Activated naive CD4-positive, alpha-beta T cell treated with anti-CD3 and anti-CD28 coated beads for 36 hours (primary cell): ENCODE measurements at regions not wholly inside any gene's neighbourhood (a gene's known extent, or its start where the extent isn't known, plus 50 kb on each side); places are given as distances from the start of the nearest gene placed in this dataset.

ENCODE experiments used
- CTCF ChIA-PET: fragments of 350-600 bp; sonication (Branson Sonifier 250); formaldehyde crosslinking; loops from one replicate; lab custom pipeline; 2021; ENCODE audit warnings: antibody characterized with exemption; lab: Charles Lee
- DNase-seq: peaks from one replicate; pipeline ENCODE4 v3.0.0-alpha.2; 2020
- H3K27ac Mint-ChIP-seq: one replicate; pipeline ENCODE4 v1.8.0; 2021; ENCODE audit warnings: mild to moderate bottlenecking, mixed read lengths
- H3K27me3 Mint-ChIP-seq: one replicate; pipeline ENCODE4 v1.8.0; 2021; ENCODE audit warnings: low read depth, mixed read lengths
- H3K36me3 Mint-ChIP-seq: one replicate; pipeline ENCODE4 v1.8.0; 2021; ENCODE audit warnings: low read depth, mixed read lengths
- H3K4me1 Mint-ChIP-seq: one replicate; pipeline ENCODE4 v1.8.0; 2021; ENCODE audit warnings: low read depth, mixed read lengths
- H3K4me3 Mint-ChIP-seq: one replicate; pipeline ENCODE4 v1.8.0; 2021; ENCODE audit warnings: mild to moderate bottlenecking, moderate library complexity, mixed read lengths
- H3K9me3 Mint-ChIP-seq: one replicate; pipeline ENCODE4 v1.8.0; 2021; ENCODE audit warnings: mixed read lengths
- intact Hi-C: fragments of 100-400 bp; cut with micrococcal nuclease; formaldehyde crosslinking; loops from one replicate; pipeline ENCODE4 v1.15.1; 2023

DNA sequence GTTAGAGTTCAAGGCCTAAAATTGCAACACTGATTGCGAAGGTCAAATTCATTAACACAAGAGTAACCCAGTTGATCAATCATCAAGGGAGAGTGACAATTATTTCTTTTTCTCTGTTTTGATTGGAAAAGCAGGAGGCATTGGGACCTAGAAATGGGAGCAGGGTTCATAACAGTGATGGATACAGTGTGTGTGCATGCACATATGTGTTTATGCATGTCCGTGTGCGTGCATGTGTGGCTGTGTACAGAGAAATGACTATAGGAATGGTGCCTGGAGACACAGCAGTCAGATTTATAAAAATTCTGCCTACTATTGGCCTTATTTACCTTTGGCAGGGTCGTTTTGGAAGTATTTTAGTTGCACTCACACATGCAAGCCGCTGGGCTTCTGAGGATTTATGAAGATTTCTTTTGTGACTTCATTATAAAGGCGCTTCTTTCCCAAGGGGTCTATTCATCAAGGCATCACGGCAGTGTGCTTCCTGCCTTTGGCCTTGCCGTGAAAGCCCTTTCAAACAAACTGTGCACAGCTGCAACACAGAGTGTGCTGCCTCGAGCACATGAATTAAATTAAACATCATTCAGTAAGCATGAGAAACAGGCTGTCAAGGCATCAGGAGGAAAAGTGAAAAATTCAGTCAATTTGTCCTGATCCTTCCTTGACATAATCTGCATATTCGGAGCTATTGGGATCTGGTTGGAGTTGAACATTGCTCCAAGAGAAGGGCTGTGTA, 122.8 kb upstream of the PUM3 start:
- H3K36me3 Mint-ChIP-seq: no peaks in the 10 kb centered on the region
- H3K27me3 Mint-ChIP-seq: peaks cover 7% of the 10 kb centered on the region
- no peak for DNase-seq

DNA sequence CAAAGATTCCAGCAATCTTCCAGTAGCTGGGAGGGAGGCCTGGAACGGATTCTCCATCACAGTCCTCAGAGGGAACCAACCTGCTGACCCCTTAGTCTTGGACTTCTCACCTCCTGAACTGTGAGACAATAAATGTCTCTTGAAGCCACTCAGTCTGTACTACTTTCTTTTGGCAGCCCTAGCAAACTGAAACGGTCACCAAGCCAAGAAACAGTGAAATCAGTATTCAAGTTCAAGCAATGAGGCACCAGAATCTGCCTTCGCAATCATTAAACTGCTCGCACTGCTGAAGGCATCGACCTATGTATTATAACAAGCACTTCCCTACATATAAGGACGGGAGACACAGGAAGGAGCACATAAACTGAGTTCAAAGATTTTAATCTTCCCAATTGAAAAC, 120.6 kb upstream of the PUM3 start:
- Mint-ChIP-seq H3K36me3 (no peaks in the 10 kb centered on the region), H3K4me1 (no peaks in the 10 kb centered on the region), H3K27ac (no peak overlapping the region), H3K4me3 (no peak overlapping the region), H3K9me3 (no peaks in the 10 kb centered on the region), H3K27me3 (peaks cover 10% of the 10 kb centered on the region)
- intact Hi-C loops: no loop called here
- DNase-seq: no peak
- CTCF ChIA-PET: no interaction called here

More for the DNA sequence above, 122.8 kb upstream of the PUM3 start:
- Mint-ChIP-seq H3K4me3 (no peak overlapping the region), H3K27ac (no peak overlapping the region), H3K4me1 (no peaks in the 10 kb centered on the region), H3K9me3 (peaks cover 4% of the 10 kb centered on the region)
- intact Hi-C loops: no loop called here
- CTCF ChIA-PET: interaction anchor here (0.5 kb wide), 1 partner anchor 333 kb away, joined by 3 read pairs; no protein-coding TSS in a partner anchor

DNA sequence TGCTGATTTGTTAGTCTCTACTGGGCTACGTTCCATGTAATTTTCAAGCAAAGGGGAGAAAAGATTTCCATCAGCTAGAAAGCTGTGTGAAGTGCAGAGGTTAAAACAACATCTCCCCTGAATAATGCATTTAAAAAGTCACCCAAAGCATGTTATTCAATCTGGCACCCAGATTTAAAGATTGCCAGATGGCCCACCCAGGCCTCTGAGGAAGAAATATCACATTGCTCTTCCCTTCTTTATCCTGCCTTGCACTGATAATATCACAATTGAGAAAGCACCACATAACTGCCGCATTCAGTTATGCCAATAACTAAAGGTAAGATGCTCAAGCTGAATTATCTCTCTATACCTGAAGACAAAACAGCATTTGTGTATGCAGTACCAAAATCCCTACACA, 119.4 kb upstream of the PUM3 start:
- Mint-ChIP-seq H3K27me3 (peaks cover 10% of the 10 kb centered on the region), H3K27ac (no peak overlapping the region), H3K9me3 (no peaks in the 10 kb centered on the region), H3K36me3 (no peaks in the 10 kb centered on the region), H3K4me1 (no peaks in the 10 kb centered on the region), H3K4me3 (no peak overlapping the region)
- DNase-seq: no peak
- intact Hi-C loops: no loop called here
- CTCF ChIA-PET: no interaction called here

DNA sequence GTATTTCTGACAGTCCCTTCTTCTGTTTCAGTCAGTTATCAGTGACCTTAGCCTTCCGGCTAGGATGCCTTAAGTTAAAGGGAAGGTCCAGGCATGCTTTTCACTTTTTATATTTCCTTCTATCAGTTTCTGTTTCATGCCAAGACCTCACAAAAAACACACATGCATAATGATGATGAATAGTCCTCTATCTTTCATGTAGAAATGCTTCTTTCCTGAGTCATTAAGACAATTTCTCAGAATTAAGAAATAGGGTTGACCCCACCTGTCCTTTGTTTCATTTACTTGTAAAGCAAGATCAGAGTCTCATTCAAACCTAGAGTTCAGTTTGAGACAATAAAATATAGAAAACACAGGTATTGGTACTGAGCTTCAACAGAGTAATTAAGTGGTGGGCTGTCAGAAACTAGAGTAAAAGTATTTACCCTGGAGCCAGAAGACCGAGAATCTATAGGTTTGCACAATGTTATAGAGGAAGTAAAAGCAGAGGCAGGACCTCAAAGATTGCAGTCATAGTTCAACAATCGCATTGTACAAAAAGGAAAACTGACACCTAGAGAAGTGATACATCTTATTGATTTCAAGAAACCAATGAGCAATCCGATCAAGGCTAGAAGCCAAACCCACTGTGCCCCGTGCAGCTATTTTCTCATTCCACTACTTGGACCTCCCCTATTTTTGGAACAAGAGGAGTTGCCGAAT, 118.7 kb upstream of the PUM3 start:
- Mint-ChIP-seq H3K27ac (no peak overlapping the region), H3K9me3 (no peaks in the 10 kb centered on the region), H3K4me3 (no peak overlapping the region), H3K4me1 (no peaks in the 10 kb centered on the region), H3K36me3 (no peaks in the 10 kb centered on the region), H3K27me3 (peaks cover 12% of the 10 kb centered on the region)
- CTCF ChIA-PET: no interaction called here
- intact Hi-C loops: no loop called here
- DNase-seq: no peak

DNA sequence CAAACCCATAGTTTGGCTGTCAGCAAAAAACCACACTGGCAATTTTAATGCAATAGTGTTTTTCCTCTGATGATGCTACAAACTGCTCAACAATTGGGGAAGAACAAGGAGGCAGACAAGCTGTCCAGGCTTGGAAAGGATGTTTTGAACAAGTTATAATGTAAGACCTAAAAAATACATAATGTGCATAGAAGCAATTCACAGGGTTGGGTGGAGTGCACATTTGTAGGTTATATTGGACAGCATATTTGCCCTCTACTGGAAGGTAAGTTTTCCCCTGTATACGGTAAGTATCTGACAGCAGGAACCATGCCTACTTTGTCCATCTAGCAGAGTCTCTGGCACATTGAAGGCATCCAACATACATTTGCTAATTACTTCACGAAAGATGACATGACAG, 114.3 kb upstream of the PUM3 start:
- DNase-seq: no peak
- Mint-ChIP-seq H3K4me1 (no peaks in the 10 kb centered on the region), H3K36me3 (no peaks in the 10 kb centered on the region), H3K4me3 (no peak overlapping the region), H3K9me3 (no peaks in the 10 kb centered on the region), H3K27me3 (peaks cover 18% of the 10 kb centered on the region), H3K27ac (no peak overlapping the region)
- intact Hi-C loops: no loop called here
- CTCF ChIA-PET: no interaction called here

DNA sequence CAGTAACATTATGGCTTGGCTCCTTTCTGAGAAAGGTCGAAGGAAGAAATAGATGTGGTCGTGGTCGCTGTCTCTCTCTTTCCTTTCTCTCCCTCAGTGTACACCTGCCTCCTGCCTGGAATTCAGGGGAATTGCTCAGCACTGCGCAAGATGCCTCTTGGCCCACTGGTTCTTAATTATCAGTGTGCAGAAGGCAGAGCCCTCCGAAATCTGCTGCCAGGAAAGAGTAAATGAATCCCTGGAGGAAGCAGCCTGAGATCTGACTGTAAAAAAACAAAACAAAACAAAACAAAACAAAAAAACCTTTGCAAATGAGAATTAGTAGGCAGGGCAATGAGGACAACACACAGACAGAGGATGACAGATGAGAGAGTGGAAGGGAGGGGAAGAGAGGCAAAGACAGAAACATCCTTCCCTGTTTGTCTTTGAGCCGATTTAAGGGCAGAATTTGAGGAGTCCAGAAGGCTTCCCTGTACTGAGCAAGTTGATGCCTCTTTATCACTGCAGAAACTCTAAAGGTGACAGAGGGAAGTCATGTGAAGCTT, 113.8 kb upstream of the PUM3 start:
- Mint-ChIP-seq H3K9me3 (no peaks in the 10 kb centered on the region), H3K4me3 (no peak overlapping the region), H3K27me3 (peaks cover 17% of the 10 kb centered on the region), H3K27ac (no peak overlapping the region), H3K36me3 (no peaks in the 10 kb centered on the region), H3K4me1 (no peaks in the 10 kb centered on the region)
- CTCF ChIA-PET: no interaction called here
- no peak for DNase-seq
- intact Hi-C loops: no loop called here

DNA sequence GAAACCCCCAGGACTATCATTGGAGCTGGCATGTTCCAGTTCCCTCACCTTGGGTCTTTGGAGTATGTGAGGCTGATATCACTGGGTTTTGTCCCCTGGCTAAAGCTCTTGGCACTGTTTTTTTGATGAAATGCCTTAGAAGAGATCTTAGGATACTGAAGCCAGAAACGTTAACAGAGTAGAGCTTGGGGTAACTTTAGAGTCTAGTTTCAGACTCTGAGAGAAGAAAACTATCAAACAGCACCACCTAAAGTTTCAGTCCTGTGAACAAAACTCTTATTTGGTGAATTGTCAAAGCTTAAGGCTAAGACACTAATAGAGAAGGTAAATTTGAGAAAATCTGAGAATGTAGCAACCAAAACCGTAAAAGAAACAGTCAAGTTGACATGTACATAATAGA, 111.7 kb upstream of the PUM3 start:
- Mint-ChIP-seq H3K27ac (no peak overlapping the region), H3K4me3 (no peak overlapping the region), H3K36me3 (no peaks in the 10 kb centered on the region), H3K4me1 (no peaks in the 10 kb centered on the region), H3K9me3 (no peaks in the 10 kb centered on the region), H3K27me3 (peaks cover 12% of the 10 kb centered on the region)
- no peak for DNase-seq
- intact Hi-C loops: no loop called here
- CTCF ChIA-PET: interaction anchor here (0.7 kb wide), 1 partner anchor 723 kb away, joined by 3 read pairs; no protein-coding TSS in a partner anchor

DNA sequence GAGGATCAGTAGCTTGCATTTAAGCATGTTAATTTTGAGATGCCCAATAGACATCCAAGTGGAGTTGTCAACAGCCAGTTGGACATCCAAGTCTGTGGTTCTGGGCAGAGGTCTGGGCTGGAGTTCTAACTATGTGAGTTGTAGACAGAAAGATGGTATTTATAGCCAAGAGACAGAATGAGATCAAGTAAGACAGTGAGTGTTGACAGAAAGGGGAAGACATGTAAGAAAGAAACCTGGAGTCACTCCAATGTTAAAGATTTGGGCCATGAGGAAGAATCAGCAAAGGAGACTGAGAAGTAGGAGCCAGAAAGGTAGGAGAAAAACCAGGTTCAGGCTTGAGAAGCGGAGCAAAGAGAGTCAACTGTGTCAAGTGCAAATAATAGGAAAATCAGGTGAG, 95.5 kb upstream of the PUM3 start:
- no peaks in the 10 kb centered on the region for H3K9me3 Mint-ChIP-seq
- no peaks in the 10 kb centered on the region for H3K36me3 Mint-ChIP-seq
- CTCF ChIA-PET: no interaction called here
- no peak overlapping the region for H3K27ac Mint-ChIP-seq
- no peaks in the 10 kb centered on the region for H3K4me1 Mint-ChIP-seq
- intact Hi-C loops: no loop called here
- no peak overlapping the region for H3K4me3 Mint-ChIP-seq
- H3K27me3 Mint-ChIP-seq: peaks cover 7% of the 10 kb centered on the region
- no peak for DNase-seq

DNA sequence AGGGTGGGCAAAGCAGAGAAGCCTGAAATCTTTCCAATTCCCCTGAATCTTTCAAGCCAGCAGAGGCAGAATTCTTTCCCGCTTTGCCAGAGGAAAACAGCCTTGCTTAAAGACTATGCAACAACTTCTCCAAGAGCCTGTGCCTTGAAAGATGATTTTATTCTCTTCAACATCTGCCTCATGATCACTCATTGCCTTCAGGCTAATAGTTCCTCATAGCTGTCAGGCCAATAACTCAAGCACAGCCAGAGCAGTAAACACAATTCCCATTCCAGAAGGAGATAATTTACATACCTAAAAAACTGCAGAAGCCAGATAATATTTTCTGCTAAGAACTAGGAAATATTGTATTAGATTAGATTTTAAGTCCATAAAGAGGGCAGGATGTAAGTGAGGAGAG, 92.3 kb upstream of the PUM3 start:
- DNase-seq: no peak
- CTCF ChIA-PET: no interaction called here
- intact Hi-C loops: no loop called here
- Mint-ChIP-seq H3K36me3 (no peaks in the 10 kb centered on the region), H3K27me3 (peaks cover 5% of the 10 kb centered on the region), H3K4me1 (no peaks in the 10 kb centered on the region), H3K27ac (no peak overlapping the region), H3K9me3 (no peaks in the 10 kb centered on the region), H3K4me3 (no peak overlapping the region)

DNA sequence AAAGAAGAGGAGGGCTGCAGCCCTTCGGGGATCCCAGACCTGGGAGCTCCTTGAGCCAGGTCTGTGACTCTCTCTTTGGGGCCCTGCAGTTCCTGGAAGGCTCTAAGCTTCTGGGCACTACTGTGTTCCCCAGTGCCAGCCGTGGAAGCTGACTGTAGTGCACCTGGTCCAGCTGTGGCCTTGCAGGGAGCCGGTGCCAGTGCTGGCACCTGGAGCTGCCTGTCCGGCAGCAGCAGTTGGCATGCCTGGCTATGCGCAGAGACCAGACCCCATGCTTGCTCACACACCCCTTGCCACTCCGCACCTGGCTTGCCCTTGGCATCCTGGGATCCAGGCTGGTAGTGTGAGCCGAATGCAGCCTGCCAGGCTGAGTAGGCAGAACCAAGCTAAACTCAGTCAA, 91.0 kb upstream of the PUM3 start:
- H3K27ac Mint-ChIP-seq: no peak overlapping the region
- no peaks in the 10 kb centered on the region for H3K36me3 Mint-ChIP-seq
- no peaks in the 10 kb centered on the region for H3K4me1 Mint-ChIP-seq
- CTCF ChIA-PET: no interaction called here
- peaks cover 5% of the 10 kb centered on the region for H3K27me3 Mint-ChIP-seq
- H3K9me3 Mint-ChIP-seq: no peaks in the 10 kb centered on the region
- intact Hi-C loops: no loop called here
- DNase-seq: no peak
- no peak overlapping the region for H3K4me3 Mint-ChIP-seq

DNA sequence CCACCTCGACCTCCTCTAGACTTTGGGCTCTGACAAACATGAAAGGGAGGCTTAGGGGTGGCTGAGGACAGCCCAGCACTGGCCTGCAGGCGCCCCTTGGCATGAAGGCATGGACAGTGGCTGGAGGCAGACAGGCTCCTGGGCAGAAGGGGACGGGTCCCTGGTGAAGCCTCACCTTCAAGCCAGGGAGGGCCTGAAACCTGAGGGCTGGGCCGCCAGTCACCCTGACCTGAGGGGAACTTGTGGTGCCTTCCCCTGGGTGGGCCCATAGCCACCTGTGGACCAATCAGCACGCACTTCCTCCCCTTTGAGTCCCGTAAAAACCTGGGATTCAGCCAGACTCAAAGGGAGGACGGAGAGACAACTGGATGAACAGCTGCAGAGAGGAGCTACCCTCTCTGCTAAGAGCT, 90.4 kb upstream of the PUM3 start:
- Mint-ChIP-seq H3K4me1 (no peaks in the 10 kb centered on the region), H3K36me3 (no peaks in the 10 kb centered on the region), H3K27me3 (peaks cover 8% of the 10 kb centered on the region), H3K9me3 (no peaks in the 10 kb centered on the region), H3K27ac (no peak overlapping the region), H3K4me3 (no peak overlapping the region)
- CTCF ChIA-PET: no interaction called here
- intact Hi-C loops: no loop called here
- DNase-seq: no peak

DNA sequence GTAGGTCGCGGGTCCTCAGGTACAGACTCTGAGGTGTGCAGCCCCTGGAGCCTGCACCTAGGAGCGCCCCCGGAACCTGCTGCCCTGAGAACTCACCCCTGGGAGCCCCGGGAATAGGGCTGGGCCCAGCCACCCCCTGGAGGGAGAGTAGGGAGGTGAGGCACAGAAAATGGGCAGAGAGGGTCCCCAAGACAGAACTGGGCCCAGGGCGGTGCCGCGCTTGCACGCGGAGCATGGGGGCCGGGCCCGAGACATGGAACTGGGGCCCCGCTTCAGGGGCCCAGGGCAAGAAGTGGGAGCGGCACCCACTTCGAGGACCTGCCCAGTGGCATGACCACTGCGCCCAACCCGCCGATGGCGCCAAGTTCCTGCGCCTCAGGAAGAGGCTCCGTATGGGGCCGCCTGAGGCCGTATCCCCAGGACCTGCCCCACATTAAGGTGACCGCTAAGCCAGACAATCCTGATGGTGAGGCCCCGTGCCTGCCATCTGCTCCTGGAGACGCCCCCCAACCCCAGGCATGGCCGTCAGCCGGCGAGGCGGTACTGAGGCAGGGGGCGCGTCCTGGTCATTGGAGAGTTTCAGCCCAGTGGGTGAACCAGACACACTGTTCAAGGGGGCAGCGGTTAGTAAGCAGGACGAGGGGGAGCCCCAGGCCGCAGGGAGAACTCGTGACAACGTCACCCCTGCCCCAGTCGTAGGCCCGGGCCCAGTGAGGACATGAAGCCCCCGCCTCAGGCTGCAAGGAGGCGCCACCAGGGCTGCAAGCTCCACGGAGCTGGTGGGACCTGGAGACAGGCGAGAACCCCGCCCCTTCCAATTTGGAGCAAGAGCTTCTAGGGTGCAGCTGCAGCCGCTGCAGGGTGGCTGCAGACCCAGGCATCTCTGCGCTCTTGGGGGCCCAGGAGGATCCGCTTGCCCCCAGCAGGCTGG, 89.5 kb upstream of the PUM3 start:
- DNase-seq: no peak
- Mint-ChIP-seq H3K27me3 (peaks cover 4% of the 10 kb centered on the region), H3K4me1 (no peaks in the 10 kb centered on the region), H3K36me3 (no peaks in the 10 kb centered on the region), H3K9me3 (no peaks in the 10 kb centered on the region), H3K27ac (no peak overlapping the region), H3K4me3 (no peak overlapping the region)
- intact Hi-C loops: no loop called here
- CTCF ChIA-PET: no interaction called here
